GM12891 (cell line): ENCODE measurements at regions not wholly inside any gene's neighbourhood (a gene's known extent, or its start where the extent isn't known, plus 50 kb on each side); places are given as distances from the start of the nearest gene placed in this dataset.

Source experiments
- POLR2A ChIP-seq: IDR thresholded peaks from 2 replicates; pipeline ENCODE4 v1.6.1; 2011; ENCODE audit warnings: low read depth, low read length, control low read depth
- POLR2AphosphoS5 ChIP-seq: IDR thresholded peaks from 2 replicates; pipeline ENCODE4 v1.6.1; 2011; ENCODE audit warnings: low read depth, low read length, control low read depth
- POU2F2 ChIP-seq: IDR thresholded peaks from 2 replicates; pipeline ENCODE4 v1.6.1; 2011; ENCODE audit warnings: low read depth, mild to moderate bottlenecking, control low read depth, low read length, moderate library complexity
- SPI1 ChIP-seq: IDR thresholded peaks from 2 replicates; pipeline ENCODE4 v1.6.1; 2011; ENCODE audit warnings: low read depth, low read length, control low read depth
- TAF1 ChIP-seq: IDR thresholded peaks from 2 replicates; pipeline ENCODE4 v1.6.1; 2011; ENCODE audit warnings: low read depth, low read length, control low read depth

DNA sequence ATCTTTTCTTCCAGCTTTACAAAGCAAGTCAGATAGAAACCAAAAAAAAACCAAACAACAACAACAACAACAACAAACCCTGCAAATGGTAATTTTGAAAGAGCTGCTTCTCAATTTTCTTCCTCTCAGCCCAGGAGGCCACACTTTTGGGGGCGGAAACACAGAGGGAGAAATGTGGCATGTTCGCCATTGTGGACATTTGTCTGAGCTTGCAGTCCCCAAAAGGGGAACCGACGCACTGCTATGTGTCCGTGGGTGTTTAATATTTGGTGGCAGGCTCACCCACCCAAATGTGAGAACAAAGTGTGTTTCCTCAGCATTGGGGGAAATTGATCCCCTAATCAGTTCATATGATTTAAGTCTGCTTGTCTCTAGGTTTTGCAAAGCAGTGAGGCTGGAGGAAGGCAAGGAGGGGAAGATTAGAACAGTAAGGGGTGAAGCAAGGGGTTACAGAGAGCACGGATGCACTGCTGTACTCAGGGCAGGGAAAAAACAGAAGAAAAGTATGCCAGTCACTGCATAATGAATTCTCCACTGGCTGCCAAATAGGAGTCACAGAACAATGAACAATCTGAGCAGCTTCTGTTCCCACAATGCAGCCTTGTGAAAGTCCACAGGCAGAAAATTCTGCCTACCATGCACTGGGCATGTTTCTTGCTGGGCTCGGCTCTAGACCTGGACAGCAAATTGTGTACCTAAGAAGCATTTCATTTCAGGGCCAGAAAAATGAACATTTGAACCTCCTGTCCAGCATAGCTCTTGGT lies 74.7 kb upstream of the GPM6B start:
- TF ChIP-seq SPI1 (no peak), TAF1 (no peak), POLR2AphosphoS5 (no peak), POLR2A (no peak), POU2F2 (no peak)
